ENCODE measurements at regions not wholly inside any gene's neighbourhood (a gene's known extent, or its start where the extent isn't known, plus 50 kb on each side); places are given as distances from the start of the nearest gene placed in this dataset.

GRCh38 chr18:45384137-45384961, 230.9 kb upstream of the SLC14A2 start:
- H3K27me3 Mint-ChIP-seq = no peaks in the 10 kb centered on the region
- H3K36me3 Mint-ChIP-seq = no peaks in the 10 kb centered on the region
- H3K27ac Mint-ChIP-seq = peak overlapping the region; percentile 68

GRCh38 chr18:45384962-45385315, 230.3 kb upstream of the SLC14A2 start:
- no peak for TF ChIP-seq CTCF (conservative IDR thresholded peaks at IDR 0.05)
- Mint-ChIP-seq H3K36me3 (no peaks in the 10 kb centered on the region), H3K4me3 (peak overlapping the region; percentile 33), H3K4me1 (ENCODE audit: unreplicated experiment) (peaks cover 34% of the 10 kb centered on the region), H3K27ac (peak overlapping the region; percentile 68), H3K9me3 (peaks cover 4% of the 10 kb centered on the region), H3K27me3 (no peaks in the 10 kb centered on the region)
- DNase-seq (ENCODE audit: extremely low spot score, unreplicated experiment) = no peak

More at GRCh38 chr18:45384137-45384961, 230.9 kb upstream of the SLC14A2 start:
- Mint-ChIP-seq H3K4me1 (ENCODE audit: unreplicated experiment) (peaks cover 34% of the 10 kb centered on the region), H3K4me3 (peak overlapping the region; percentile 20), H3K9me3 (peaks cover 4% of the 10 kb centered on the region)
- TF ChIP-seq CTCF (conservative IDR thresholded peaks at IDR 0.05) = peak; percentile 91
- no peak for DNase-seq (ENCODE audit: extremely low spot score, unreplicated experiment)

DNA sequence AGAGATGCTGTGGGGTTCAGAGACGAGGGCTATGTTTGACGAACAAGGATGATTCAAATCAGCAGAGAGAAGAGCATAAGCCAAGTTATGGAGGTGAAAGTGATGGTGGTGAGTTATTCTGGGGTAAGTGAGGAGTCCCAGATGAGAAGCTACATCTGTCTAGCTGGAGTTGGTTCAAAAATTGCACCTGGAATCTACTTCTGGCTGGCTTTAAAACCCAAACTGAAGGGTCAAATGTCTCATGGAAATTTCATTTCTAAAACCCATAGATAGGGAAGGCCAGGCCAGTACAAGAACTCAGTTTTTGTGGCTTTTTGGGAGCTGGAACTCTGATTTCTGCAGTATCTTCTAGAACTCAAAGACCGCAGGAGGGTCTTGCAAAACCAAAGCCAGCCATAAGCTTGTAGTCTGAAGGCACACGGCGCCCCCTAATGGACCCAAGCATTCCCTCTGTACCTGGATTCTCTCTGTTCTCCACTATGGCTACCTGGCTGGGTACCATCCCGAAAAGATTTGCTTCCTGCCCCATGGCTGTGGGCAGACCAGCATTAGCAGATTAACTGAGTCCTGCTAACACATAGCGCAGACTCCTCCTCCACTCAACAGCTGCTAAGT, 229.1 kb upstream of the SLC14A2 start:
- Mint-ChIP-seq H3K27me3 (no peaks in the 10 kb centered on the region), H3K4me3 (no peak overlapping the region), H3K4me1 (ENCODE audit: unreplicated experiment) (peaks cover 34% of the 10 kb centered on the region), H3K36me3 (no peaks in the 10 kb centered on the region), H3K9me3 (peaks cover 7% of the 10 kb centered on the region), H3K27ac (no peak overlapping the region)
- no peak for DNase-seq (ENCODE audit: extremely low spot score, unreplicated experiment)
- peak; percentile 74 for TF ChIP-seq CTCF (conservative IDR thresholded peaks at IDR 0.05)

- Mint-ChIP-seq H3K27ac (no peak overlapping the region), H3K9me3 (peaks cover 4% of the 10 kb centered on the region), H3K4me1 (ENCODE audit: unreplicated experiment) (peaks cover 34% of the 10 kb centered on the region), H3K4me3 (no peak overlapping the region), H3K36me3 (no peaks in the 10 kb centered on the region), H3K27me3 (no peaks in the 10 kb centered on the region)
- TF ChIP-seq CTCF (conservative IDR thresholded peaks at IDR 0.05) = no peak
- DNase-seq (ENCODE audit: extremely low spot score, unreplicated experiment) = no peak
These were observed 228.0 kb upstream of the SLC14A2 start for GRCh38 chr18:45387229-45387628.

DNA sequence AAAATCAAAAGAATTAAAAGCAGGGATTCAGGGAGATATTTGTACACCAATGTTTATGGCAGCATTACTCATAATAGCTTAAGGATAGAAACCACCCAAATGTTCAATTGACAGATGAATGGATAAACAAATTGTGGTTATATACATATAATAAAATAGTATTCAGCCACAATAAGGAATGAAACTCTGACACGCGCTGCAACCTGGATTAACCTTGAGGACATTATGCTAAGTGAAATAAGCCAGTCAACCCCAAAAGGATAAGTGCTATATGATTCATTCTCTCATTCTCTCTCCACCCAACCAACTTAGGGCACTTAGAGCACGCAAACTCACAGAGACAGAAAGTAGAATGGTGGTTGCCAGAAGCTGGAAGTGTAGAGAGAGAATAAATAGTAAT, 216.8 kb upstream of the SLC14A2 start:
- no peak overlapping the region for H3K27ac Mint-ChIP-seq
- TF ChIP-seq CTCF (conservative IDR thresholded peaks at IDR 0.05) = no peak
- H3K27me3 Mint-ChIP-seq = no peaks in the 10 kb centered on the region
- no peak overlapping the region for H3K4me3 Mint-ChIP-seq
- no peak for DNase-seq (ENCODE audit: extremely low spot score, unreplicated experiment)
- no peaks in the 10 kb centered on the region for H3K4me1 Mint-ChIP-seq (ENCODE audit: unreplicated experiment)
- H3K36me3 Mint-ChIP-seq = no peaks in the 10 kb centered on the region
- H3K9me3 Mint-ChIP-seq = no peaks in the 10 kb centered on the region
